Fibroblast of gingiva (primary cell): ENCODE measurements at regions not wholly inside any gene's neighbourhood (a gene's known extent, or its start where the extent isn't known, plus 50 kb on each side); places are given as distances from the start of the nearest gene placed in this dataset.

ENCODE experiments used
- DNase-seq: peaks from one replicate; pipeline ENCODE4 v3.0.0-alpha.2; 2011; ENCODE audit warnings: low read depth

- no peak for DNase-seq
These were observed 292.1 kb upstream of the IRX2 start for GRCh38 chr5:3043600-3043999.

- no peak for DNase-seq
These were observed 289.5 kb upstream of the IRX2 start for GRCh38 chr5:3041001-3041400.

GRCh38 chr5:3036041-3036788, 284.7 kb upstream of the IRX2 start:
- DNase-seq: no peak

GRCh38 chr5:3035452-3035851, 284.0 kb upstream of the IRX2 start:
- DNase-seq: no peak

GRCh38 chr5:3034881-3035280, 283.4 kb upstream of the IRX2 start:
- no peak for DNase-seq

GRCh38 chr5:3034449-3034848, 283.0 kb upstream of the IRX2 start:
- no peak for DNase-seq

GRCh38 chr5:3033033-3033755, 281.7 kb upstream of the IRX2 start:
- DNase-seq: no peak

GRCh38 chr5:3032513-3032912, 281.0 kb upstream of the IRX2 start:
- no peak for DNase-seq

- no peak for DNase-seq
These were observed 280.4 kb upstream of the IRX2 start for GRCh38 chr5:3031733-3032378.

- no peak for DNase-seq
These were observed 279.2 kb upstream of the IRX2 start for GRCh38 chr5:3030511-3031165.

- DNase-seq: no peak
These were observed 277.9 kb upstream of the IRX2 start for GRCh38 chr5:3029396-3029795.

- no peak for DNase-seq
These were observed 276.6 kb upstream of the IRX2 start for GRCh38 chr5:3027866-3028635.

GRCh38 chr5:3027185-3027865, 275.8 kb upstream of the IRX2 start:
- no peak for DNase-seq

GRCh38 chr5:3026651-3027050, 275.2 kb upstream of the IRX2 start:
- DNase-seq: no peak

- DNase-seq: no peak
These were observed 274.6 kb upstream of the IRX2 start for GRCh38 chr5:3026099-3026498.

GRCh38 chr5:3025392-3025791, 273.9 kb upstream of the IRX2 start:
- no peak for DNase-seq

- no peak for DNase-seq
These were observed 273.5 kb upstream of the IRX2 start for GRCh38 chr5:3024976-3025375.

GRCh38 chr5:3024554-3024953, 273.1 kb upstream of the IRX2 start:
- no peak for DNase-seq

GRCh38 chr5:3024126-3024525, 272.6 kb upstream of the IRX2 start:
- no peak for DNase-seq

- DNase-seq: no peak
These were observed 272.2 kb upstream of the IRX2 start for GRCh38 chr5:3023656-3024055.

- no peak for DNase-seq
These were observed 271.2 kb upstream of the IRX2 start for GRCh38 chr5:3022665-3023064.
